ENCODE measurements at regions not wholly inside any gene's neighbourhood (a gene's known extent, or its start where the extent isn't known, plus 50 kb on each side); places are given as distances from the start of the nearest gene placed in this dataset.

- no peak overlapping the region for H3K4me3 Mint-ChIP-seq
- no peak for DNase-seq
These were observed 1267.2 kb downstream of the RAPGEF2 start for GRCh38 chr4:160370046-160370445.

GRCh38 chr4:160371446-160371845, 1268.6 kb downstream of the RAPGEF2 start:
- Mint-ChIP-seq H3K4me1 (no peaks in the 10 kb centered on the region), H3K4me3 (no peak overlapping the region), H3K36me3 (ENCODE audit: low read depth) (no peaks in the 10 kb centered on the region), H3K27me3 (no peaks in the 10 kb centered on the region), H3K27ac (no peak overlapping the region)
- no peak for ATAC-seq
- no peak for DNase-seq
- no peaks in the 10 kb centered on the region for H3K9me3 ChIP-seq (ENCODE audit: control insufficient read depth, low read length, poor library complexity, severe bottlenecking)

More at GRCh38 chr4:160370046-160370445, 1267.2 kb downstream of the RAPGEF2 start:
- H3K27ac Mint-ChIP-seq = no peak overlapping the region
- no peaks in the 10 kb centered on the region for H3K9me3 ChIP-seq (ENCODE audit: control insufficient read depth, low read length, poor library complexity, severe bottlenecking)
- H3K27me3 Mint-ChIP-seq = no peaks in the 10 kb centered on the region
- no peaks in the 10 kb centered on the region for H3K4me1 Mint-ChIP-seq
- no peaks in the 10 kb centered on the region for H3K36me3 Mint-ChIP-seq (ENCODE audit: low read depth)
- ATAC-seq = no peak

- Mint-ChIP-seq H3K27ac (no peak overlapping the region), H3K27me3 (no peaks in the 10 kb centered on the region), H3K36me3 (ENCODE audit: low read depth) (no peaks in the 10 kb centered on the region), H3K4me1 (no peaks in the 10 kb centered on the region), H3K4me3 (no peak overlapping the region)
- ATAC-seq = no peak
- no peaks in the 10 kb centered on the region for H3K9me3 ChIP-seq (ENCODE audit: control insufficient read depth, low read length, poor library complexity, severe bottlenecking)
- no peak for DNase-seq
These were observed 1269.5 kb downstream of the RAPGEF2 start for GRCh38 chr4:160372390-160372789.

- Mint-ChIP-seq H3K27ac (no peak overlapping the region), H3K4me1 (no peaks in the 10 kb centered on the region), H3K36me3 (ENCODE audit: low read depth) (no peaks in the 10 kb centered on the region), H3K4me3 (no peak overlapping the region), H3K27me3 (no peaks in the 10 kb centered on the region)
- DNase-seq (no peak), ATAC-seq (no peak)
- H3K9me3 ChIP-seq (ENCODE audit: control insufficient read depth, low read length, poor library complexity, severe bottlenecking) = no peaks in the 10 kb centered on the region
These were observed 1271.0 kb downstream of the RAPGEF2 start for GRCh38 chr4:160373911-160374310.

GRCh38 chr4:160375772-160376452, 1273.0 kb downstream of the RAPGEF2 start:
- H3K27me3 Mint-ChIP-seq = no peaks in the 10 kb centered on the region
- H3K27ac Mint-ChIP-seq = no peak overlapping the region
- DNase-seq (no peak), ATAC-seq (no peak)
- H3K4me1 Mint-ChIP-seq = no peaks in the 10 kb centered on the region
- no peaks in the 10 kb centered on the region for H3K36me3 Mint-ChIP-seq (ENCODE audit: low read depth)
- H3K4me3 Mint-ChIP-seq = no peak overlapping the region
- H3K9me3 ChIP-seq (ENCODE audit: control insufficient read depth, low read length, poor library complexity, severe bottlenecking) = no peaks in the 10 kb centered on the region

- no peaks in the 10 kb centered on the region for H3K9me3 ChIP-seq (ENCODE audit: control insufficient read depth, low read length, poor library complexity, severe bottlenecking)
- DNase-seq (no peak), ATAC-seq (no peak)
- no peaks in the 10 kb centered on the region for H3K36me3 Mint-ChIP-seq (ENCODE audit: low read depth)
- no peaks in the 10 kb centered on the region for H3K27me3 Mint-ChIP-seq
- H3K27ac Mint-ChIP-seq = no peak overlapping the region
- H3K4me1 Mint-ChIP-seq = no peaks in the 10 kb centered on the region
- H3K4me3 Mint-ChIP-seq = no peak overlapping the region
These were observed 1284.0 kb downstream of the RAPGEF2 start for GRCh38 chr4:160386846-160387245.

- H3K9me3 ChIP-seq (ENCODE audit: control insufficient read depth, low read length, poor library complexity, severe bottlenecking) = no peaks in the 10 kb centered on the region
- no peaks in the 10 kb centered on the region for H3K4me1 Mint-ChIP-seq
- H3K27ac Mint-ChIP-seq = no peak overlapping the region
- H3K36me3 Mint-ChIP-seq (ENCODE audit: low read depth) = no peaks in the 10 kb centered on the region
- H3K4me3 Mint-ChIP-seq = no peak overlapping the region
- no peak for ATAC-seq
- DNase-seq = no peak
- H3K27me3 Mint-ChIP-seq = no peaks in the 10 kb centered on the region
These were observed 1296.9 kb downstream of the RAPGEF2 start for GRCh38 chr4:160399826-160400225.

GRCh38 chr4:160403081-160403480, 1300.2 kb downstream of the RAPGEF2 start:
- H3K36me3 Mint-ChIP-seq (ENCODE audit: low read depth) = no peaks in the 10 kb centered on the region
- H3K4me3 Mint-ChIP-seq = no peak overlapping the region
- H3K9me3 ChIP-seq (ENCODE audit: control insufficient read depth, low read length, poor library complexity, severe bottlenecking) = no peaks in the 10 kb centered on the region
- H3K27me3 Mint-ChIP-seq = no peaks in the 10 kb centered on the region
- ATAC-seq (no peak), DNase-seq (no peak)
- H3K27ac Mint-ChIP-seq = no peak overlapping the region
- no peaks in the 10 kb centered on the region for H3K4me1 Mint-ChIP-seq

- Mint-ChIP-seq H3K4me1 (no peaks in the 10 kb centered on the region), H3K36me3 (ENCODE audit: low read depth) (no peaks in the 10 kb centered on the region), H3K27me3 (no peaks in the 10 kb centered on the region), H3K27ac (no peak overlapping the region), H3K4me3 (no peak overlapping the region)
- H3K9me3 ChIP-seq (ENCODE audit: control insufficient read depth, low read length, poor library complexity, severe bottlenecking) = no peaks in the 10 kb centered on the region
- DNase-seq = no peak
- no peak for ATAC-seq
These were observed 1303.5 kb downstream of the RAPGEF2 start for GRCh38 chr4:160406263-160406825.

GRCh38 chr4:160414496-160414895, 1311.6 kb downstream of the RAPGEF2 start:
- Mint-ChIP-seq H3K36me3 (ENCODE audit: low read depth) (no peaks in the 10 kb centered on the region), H3K4me1 (no peaks in the 10 kb centered on the region)
- no peak for ATAC-seq

GRCh38 chr4:160423879-160424451, 1321.1 kb downstream of the RAPGEF2 start:
- H3K27ac Mint-ChIP-seq = no peak overlapping the region
- ATAC-seq (no peak), DNase-seq (no peak)
- H3K9me3 ChIP-seq (ENCODE audit: control insufficient read depth, low read length, poor library complexity, severe bottlenecking) = no peaks in the 10 kb centered on the region
- H3K4me3 Mint-ChIP-seq = no peak overlapping the region
- H3K4me1 Mint-ChIP-seq = no peaks in the 10 kb centered on the region
- H3K27me3 Mint-ChIP-seq = no peaks in the 10 kb centered on the region
- H3K36me3 Mint-ChIP-seq (ENCODE audit: low read depth) = no peaks in the 10 kb centered on the region

More at GRCh38 chr4:160414496-160414895, 1311.6 kb downstream of the RAPGEF2 start:
- DNase-seq = no peak
- H3K4me3 Mint-ChIP-seq = no peak overlapping the region
- H3K27ac Mint-ChIP-seq = no peak overlapping the region
- no peaks in the 10 kb centered on the region for H3K9me3 ChIP-seq (ENCODE audit: control insufficient read depth, low read length, poor library complexity, severe bottlenecking)
- no peaks in the 10 kb centered on the region for H3K27me3 Mint-ChIP-seq

GRCh38 chr4:160426233-160426632, 1323.4 kb downstream of the RAPGEF2 start:
- H3K27ac Mint-ChIP-seq = no peak overlapping the region
- H3K36me3 Mint-ChIP-seq (ENCODE audit: low read depth) = no peaks in the 10 kb centered on the region
- no peaks in the 10 kb centered on the region for H3K27me3 Mint-ChIP-seq
- ATAC-seq = no peak
- H3K4me1 Mint-ChIP-seq = no peaks in the 10 kb centered on the region
- no peak overlapping the region for H3K4me3 Mint-ChIP-seq
- DNase-seq = no peak
- no peaks in the 10 kb centered on the region for H3K9me3 ChIP-seq (ENCODE audit: control insufficient read depth, low read length, poor library complexity, severe bottlenecking)

- Mint-ChIP-seq H3K27ac (no peak overlapping the region), H3K36me3 (ENCODE audit: low read depth) (no peaks in the 10 kb centered on the region), H3K4me3 (no peak overlapping the region), H3K27me3 (no peaks in the 10 kb centered on the region), H3K4me1 (no peaks in the 10 kb centered on the region)
- H3K9me3 ChIP-seq (ENCODE audit: control insufficient read depth, low read length, poor library complexity, severe bottlenecking) = no peaks in the 10 kb centered on the region
- no peak for ATAC-seq
- DNase-seq = no peak
These were observed 1348.0 kb downstream of the RAPGEF2 start for GRCh38 chr4:160450876-160451275.
